ENCODE measurements at regions not wholly inside any gene's neighbourhood (a gene's known extent, or its start where the extent isn't known, plus 50 kb on each side); places are given as distances from the start of the nearest gene placed in this dataset.
"Not testable (repeated sequence)": the region's sequence is repeated elsewhere in the genome, so short reads cannot be mapped to it uniquely, and the experiment has no call there.

- DNase-seq (ENCODE audit: low read depth), result no peak
Measured at GRCh38 chr1:208709981-208710380, 465.8 kb upstream of the PLXNA2 start.

GRCh38 chr1:208714323-208714722, 470.1 kb upstream of the PLXNA2 start:
- no peak for DNase-seq (ENCODE audit: low read depth)

- no peak for DNase-seq (ENCODE audit: low read depth)
Measured at GRCh38 chr1:208717525-208717924, 473.3 kb upstream of the PLXNA2 start.

- DNase-seq (ENCODE audit: low read depth), result no peak
Measured at GRCh38 chr1:208722592-208722991, 478.4 kb upstream of the PLXNA2 start.

GRCh38 chr1:208724079-208724478, 479.9 kb upstream of the PLXNA2 start:
- DNase-seq (ENCODE audit: low read depth), result no peak

- DNase-seq (ENCODE audit: low read depth), result no peak
Measured at GRCh38 chr1:208728815-208729214, 484.6 kb upstream of the PLXNA2 start.

- no peak for DNase-seq (ENCODE audit: low read depth)
Measured at GRCh38 chr1:208731981-208732821, 488.0 kb upstream of the PLXNA2 start.

GRCh38 chr1:208737161-208737560, 493.0 kb upstream of the PLXNA2 start:
- DNase-seq (ENCODE audit: low read depth), result no peak

GRCh38 chr1:208737922-208738321, 493.7 kb upstream of the PLXNA2 start:
- no peak for DNase-seq (ENCODE audit: low read depth)

- DNase-seq (ENCODE audit: low read depth), result not testable (repeated sequence)
Measured at GRCh38 chr1:208739636-208740035, 495.5 kb upstream of the PLXNA2 start.

GRCh38 chr1:208741296-208741695, 497.1 kb upstream of the PLXNA2 start:
- DNase-seq (ENCODE audit: low read depth), result peak; percentile 55

GRCh38 chr1:208743361-208743760, 499.2 kb upstream of the PLXNA2 start:
- no peak for DNase-seq (ENCODE audit: low read depth)

- no peak for DNase-seq (ENCODE audit: low read depth)
Measured at GRCh38 chr1:208747979-208748378, 503.8 kb upstream of the PLXNA2 start.

- peak; percentile 53 for DNase-seq (ENCODE audit: low read depth)
Measured at GRCh38 chr1:208748387-208749165, 504.4 kb upstream of the PLXNA2 start.

- DNase-seq (ENCODE audit: low read depth), result no peak
Measured at GRCh38 chr1:208756339-208756981, 512.3 kb upstream of the PLXNA2 start.

GRCh38 chr1:208757846-208758245, 513.7 kb upstream of the PLXNA2 start:
- DNase-seq (ENCODE audit: low read depth), result peak; percentile 21

- DNase-seq (ENCODE audit: low read depth), result no peak
Measured at GRCh38 chr1:208759255-208759654, 515.1 kb upstream of the PLXNA2 start.

- no peak for DNase-seq (ENCODE audit: low read depth)
Measured at GRCh38 chr1:208763971-208764370, 519.8 kb upstream of the PLXNA2 start.

GRCh38 chr1:208766832-208767231, 522.6 kb upstream of the PLXNA2 start:
- DNase-seq (ENCODE audit: low read depth), result no peak

GRCh38 chr1:208767816-208768215, 523.6 kb upstream of the PLXNA2 start:
- no peak for DNase-seq (ENCODE audit: low read depth)

- no peak for DNase-seq (ENCODE audit: low read depth)
Measured at GRCh38 chr1:208772891-208773290, 528.7 kb upstream of the PLXNA2 start.

GRCh38 chr1:208775841-208776240, 531.7 kb upstream of the PLXNA2 start:
- DNase-seq (ENCODE audit: low read depth), result no peak

GRCh38 chr1:208778417-208778816, 534.2 kb upstream of the PLXNA2 start:
- peak; percentile 26 for DNase-seq (ENCODE audit: low read depth)

Data from RPMI7951 (cell line).